22Rv1 (cell line): ENCODE measurements at regions not wholly inside any gene's neighbourhood (a gene's known extent, or its start where the extent isn't known, plus 50 kb on each side); places are given as distances from the start of the nearest gene placed in this dataset.

ENCODE experiments used
- ZFX ChIP-seq: fragments of 450-650 bp; IDR thresholded peaks from 2 replicates; pipeline ENCODE4 v1.6.1; 2017; ENCODE audit warnings: antibody characterized with exemption, borderline replicate concordance
- TF ChIP-seq, protein P1 (sequence below): fragments of 450-650 bp; IDR thresholded peaks from 2 replicates; pipeline ENCODE4 v1.5.1; 2017; ENCODE audit warnings: mild to moderate bottlenecking

DNA sequence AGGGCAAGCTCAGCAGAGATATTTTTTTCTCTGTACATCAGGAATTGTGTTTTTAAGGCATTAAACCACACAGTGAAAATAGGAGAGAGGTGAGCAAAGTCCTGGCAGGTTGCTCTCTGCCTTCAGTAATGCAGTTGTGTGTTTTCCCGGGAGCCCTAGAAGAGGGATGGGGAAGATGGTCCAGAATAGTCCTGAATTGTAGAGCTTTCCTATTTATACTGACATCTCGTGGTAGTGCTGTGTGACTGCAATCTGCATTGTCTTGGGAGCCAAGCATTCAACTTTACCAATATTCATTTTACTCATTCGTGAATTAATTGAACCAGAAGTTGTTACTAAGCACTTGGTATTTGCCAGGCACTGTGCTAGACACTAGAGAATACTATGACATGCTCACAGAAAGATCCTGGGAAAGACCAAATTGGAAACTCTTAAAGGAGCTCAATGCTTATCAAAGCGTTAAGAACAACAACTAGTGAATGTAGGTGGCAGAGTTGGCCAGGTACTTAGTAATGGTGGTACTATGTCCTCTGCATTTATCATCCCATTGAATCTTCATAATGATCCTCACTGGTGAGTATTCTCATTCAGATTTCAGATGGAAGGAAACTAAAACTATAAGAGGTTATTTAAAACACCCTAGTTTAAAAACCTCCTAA, 214.6 kb downstream of the TRIB2 start:
- TF ChIP-seq, protein P1, sequence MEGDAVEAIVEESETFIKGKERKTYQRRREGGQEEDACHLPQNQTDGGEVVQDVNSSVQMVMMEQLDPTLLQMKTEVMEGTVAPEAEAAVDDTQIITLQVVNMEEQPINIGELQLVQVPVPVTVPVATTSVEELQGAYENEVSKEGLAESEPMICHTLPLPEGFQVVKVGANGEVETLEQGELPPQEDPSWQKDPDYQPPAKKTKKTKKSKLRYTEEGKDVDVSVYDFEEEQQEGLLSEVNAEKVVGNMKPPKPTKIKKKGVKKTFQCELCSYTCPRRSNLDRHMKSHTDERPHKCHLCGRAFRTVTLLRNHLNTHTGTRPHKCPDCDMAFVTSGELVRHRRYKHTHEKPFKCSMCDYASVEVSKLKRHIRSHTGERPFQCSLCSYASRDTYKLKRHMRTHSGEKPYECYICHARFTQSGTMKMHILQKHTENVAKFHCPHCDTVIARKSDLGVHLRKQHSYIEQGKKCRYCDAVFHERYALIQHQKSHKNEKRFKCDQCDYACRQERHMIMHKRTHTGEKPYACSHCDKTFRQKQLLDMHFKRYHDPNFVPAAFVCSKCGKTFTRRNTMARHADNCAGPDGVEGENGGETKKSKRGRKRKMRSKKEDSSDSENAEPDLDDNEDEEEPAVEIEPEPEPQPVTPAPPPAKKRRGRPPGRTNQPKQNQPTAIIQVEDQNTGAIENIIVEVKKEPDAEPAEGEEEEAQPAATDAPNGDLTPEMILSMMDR, result peak; percentile 76
- TF ChIP-seq ZFX, result no peak
